Activated naive CD4-positive, alpha-beta T cell treated with anti-CD3 and anti-CD28 coated beads, Interleukin-2, amount 10 ng/mL, durations not matched to agents 7 days and 5 days (primary cell): ENCODE measurements at regions not wholly inside any gene's neighbourhood (a gene's known extent, or its start where the extent isn't known, plus 50 kb on each side); places are given as distances from the start of the nearest gene placed in this dataset.

ENCODE experiments used
- CTCF ChIA-PET: fragments of 350-600 bp; sonication (Branson Sonifier 250); formaldehyde crosslinking; loops from one replicate; lab custom pipeline; 2021; ENCODE audit warnings: antibody characterized with exemption; lab: Charles Lee
- DNase-seq: peaks from one replicate; pipeline ENCODE4 v3.0.0-alpha.2; 2020
- H3K27ac Mint-ChIP-seq: one replicate; pipeline ENCODE4 v1.8.0; 2021; ENCODE audit warnings: mild to moderate bottlenecking, moderate library complexity, mixed read lengths
- H3K27me3 Mint-ChIP-seq: one replicate; pipeline ENCODE4 v1.8.0; 2021; ENCODE audit warnings: mild to moderate bottlenecking, mixed read lengths
- H3K36me3 Mint-ChIP-seq: one replicate; pipeline ENCODE4 v1.8.0; 2021; ENCODE audit warnings: mixed read lengths
- H3K4me1 Mint-ChIP-seq: one replicate; pipeline ENCODE4 v1.8.0; 2021; ENCODE audit warnings: mixed read lengths
- H3K4me3 Mint-ChIP-seq: one replicate; pipeline ENCODE4 v1.8.0; 2021; ENCODE audit warnings: mild to moderate bottlenecking, moderate library complexity, mixed read lengths
- H3K9me3 Mint-ChIP-seq: one replicate; pipeline ENCODE4 v1.8.0; 2021; ENCODE audit warnings: mixed read lengths

GRCh38 chr5:171596391-171596878, 177.0 kb downstream of the FGF18 start:
- H3K9me3 Mint-ChIP-seq: no peaks in the 10 kb centered on the region
- no peak overlapping the region for H3K27ac Mint-ChIP-seq
- no peaks in the 10 kb centered on the region for H3K36me3 Mint-ChIP-seq
- DNase-seq: no peak
- H3K4me3 Mint-ChIP-seq: no peak overlapping the region
- H3K27me3 Mint-ChIP-seq: peaks cover 16% of the 10 kb centered on the region
- CTCF ChIA-PET: no interaction called here
- no peaks in the 10 kb centered on the region for H3K4me1 Mint-ChIP-seq

- Mint-ChIP-seq H3K9me3 (no peaks in the 10 kb centered on the region), H3K4me3 (no peak overlapping the region), H3K4me1 (no peaks in the 10 kb centered on the region), H3K27ac (no peak overlapping the region), H3K36me3 (no peaks in the 10 kb centered on the region), H3K27me3 (peaks cover 23% of the 10 kb centered on the region)
- CTCF ChIA-PET: no interaction called here
- no peak for DNase-seq
These were observed 178.6 kb downstream of the FGF18 start for GRCh38 chr5:171597946-171598640.

GRCh38 chr5:171598641-171599152, 179.2 kb downstream of the FGF18 start:
- Mint-ChIP-seq H3K4me3 (no peak overlapping the region), H3K4me1 (no peaks in the 10 kb centered on the region), H3K36me3 (no peaks in the 10 kb centered on the region), H3K27me3 (peaks cover 23% of the 10 kb centered on the region), H3K9me3 (no peaks in the 10 kb centered on the region), H3K27ac (no peak overlapping the region)
- CTCF ChIA-PET: no interaction called here
- DNase-seq: no peak

GRCh38 chr5:171599411-171599810, 180.0 kb downstream of the FGF18 start:
- no peak for DNase-seq
- Mint-ChIP-seq H3K27ac (no peak overlapping the region), H3K4me3 (no peak overlapping the region), H3K36me3 (no peaks in the 10 kb centered on the region), H3K9me3 (no peaks in the 10 kb centered on the region), H3K4me1 (no peaks in the 10 kb centered on the region), H3K27me3 (peaks cover 23% of the 10 kb centered on the region)
- CTCF ChIA-PET: no interaction called here

DNA sequence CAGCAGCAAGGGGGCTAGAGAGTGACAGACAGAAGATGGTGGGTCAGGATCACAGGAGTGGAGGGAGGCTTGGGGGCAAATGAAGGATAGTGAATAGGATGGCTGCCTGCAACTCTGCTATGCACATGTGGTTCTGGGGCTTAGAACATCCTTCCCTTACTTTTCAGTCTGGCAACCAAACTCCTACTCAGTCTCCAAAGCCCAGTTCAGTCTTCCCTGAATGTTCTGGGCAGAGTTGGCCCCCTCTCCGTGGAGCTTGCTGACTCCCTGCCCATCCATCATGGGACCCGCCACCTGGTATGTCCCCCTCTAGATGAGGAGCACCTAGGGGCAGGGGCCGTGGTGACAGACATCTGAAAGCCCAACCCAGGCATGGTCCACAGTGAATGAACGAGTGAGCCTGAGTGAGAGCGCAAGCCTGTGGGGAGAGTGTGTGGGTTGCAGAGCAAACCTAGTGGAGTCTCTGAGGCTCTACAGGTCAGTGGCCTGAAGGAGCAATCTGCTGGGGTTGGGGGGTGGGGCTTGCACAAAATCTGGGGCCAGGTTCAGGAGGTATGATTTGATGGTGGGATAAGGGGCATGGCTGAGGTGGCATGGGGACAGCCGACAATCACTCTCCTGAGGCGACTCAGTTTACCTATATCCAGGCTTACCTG, 180.6 kb downstream of the FGF18 start:
- H3K27me3 Mint-ChIP-seq: peaks cover 29% of the 10 kb centered on the region
- no peaks in the 10 kb centered on the region for H3K4me1 Mint-ChIP-seq
- no peaks in the 10 kb centered on the region for H3K9me3 Mint-ChIP-seq
- no peaks in the 10 kb centered on the region for H3K36me3 Mint-ChIP-seq
- no peak overlapping the region for H3K4me3 Mint-ChIP-seq
- no peak overlapping the region for H3K27ac Mint-ChIP-seq
- CTCF ChIA-PET: no interaction called here
- no peak for DNase-seq

DNA sequence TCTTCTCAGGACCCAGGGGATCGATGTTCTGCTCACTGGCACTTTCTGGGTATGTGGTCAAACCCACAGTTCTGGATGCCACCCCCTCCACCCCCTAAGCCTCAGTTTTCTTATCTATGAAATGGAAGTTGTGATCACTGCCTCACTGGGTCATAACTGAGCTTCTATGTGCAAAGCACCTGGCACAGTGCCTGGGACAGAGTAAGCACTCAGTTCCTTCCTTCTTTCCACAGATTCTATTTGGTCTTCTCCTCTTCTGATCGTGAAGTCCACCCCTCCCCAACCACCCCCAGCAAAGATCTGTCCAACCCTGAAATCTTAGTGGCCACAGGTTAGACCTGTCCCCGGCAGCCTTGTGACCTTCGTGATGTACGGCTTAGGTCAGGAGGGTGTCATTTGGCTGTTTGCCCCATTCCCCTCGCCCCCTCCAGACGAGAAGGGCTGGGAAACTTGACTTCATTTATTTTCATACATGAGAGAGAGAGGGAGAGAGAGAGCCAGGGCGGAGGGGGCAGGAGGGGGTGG, 181.4 kb downstream of the FGF18 start:
- Mint-ChIP-seq H3K9me3 (no peaks in the 10 kb centered on the region), H3K27me3 (peaks cover 29% of the 10 kb centered on the region), H3K4me1 (no peaks in the 10 kb centered on the region), H3K27ac (no peak overlapping the region), H3K4me3 (no peak overlapping the region), H3K36me3 (no peaks in the 10 kb centered on the region)
- DNase-seq: no peak
- CTCF ChIA-PET: no interaction called here

- Mint-ChIP-seq H3K27me3 (peaks cover 30% of the 10 kb centered on the region), H3K36me3 (no peaks in the 10 kb centered on the region), H3K4me1 (no peaks in the 10 kb centered on the region), H3K4me3 (no peak overlapping the region), H3K9me3 (no peaks in the 10 kb centered on the region), H3K27ac (no peak overlapping the region)
- DNase-seq: no peak
- CTCF ChIA-PET: no interaction called here
These were observed 181.9 kb downstream of the FGF18 start for GRCh38 chr5:171601266-171601881.

GRCh38 chr5:171603591-171603990, 182.0 kb upstream of the SMIM23 start:
- H3K4me3 Mint-ChIP-seq: no peak overlapping the region
- H3K9me3 Mint-ChIP-seq: no peaks in the 10 kb centered on the region
- no peaks in the 10 kb centered on the region for H3K4me1 Mint-ChIP-seq
- H3K27ac Mint-ChIP-seq: no peak overlapping the region
- peaks cover 33% of the 10 kb centered on the region for H3K27me3 Mint-ChIP-seq
- CTCF ChIA-PET: no interaction called here
- no peak for DNase-seq
- H3K36me3 Mint-ChIP-seq: no peaks in the 10 kb centered on the region

- Mint-ChIP-seq H3K27me3 (peaks cover 39% of the 10 kb centered on the region), H3K9me3 (no peaks in the 10 kb centered on the region), H3K27ac (no peak overlapping the region), H3K4me1 (no peaks in the 10 kb centered on the region), H3K36me3 (no peaks in the 10 kb centered on the region), H3K4me3 (no peak overlapping the region)
- no peak for DNase-seq
- CTCF ChIA-PET: no interaction called here
These were observed 181.4 kb upstream of the SMIM23 start for GRCh38 chr5:171604195-171604594.

DNA sequence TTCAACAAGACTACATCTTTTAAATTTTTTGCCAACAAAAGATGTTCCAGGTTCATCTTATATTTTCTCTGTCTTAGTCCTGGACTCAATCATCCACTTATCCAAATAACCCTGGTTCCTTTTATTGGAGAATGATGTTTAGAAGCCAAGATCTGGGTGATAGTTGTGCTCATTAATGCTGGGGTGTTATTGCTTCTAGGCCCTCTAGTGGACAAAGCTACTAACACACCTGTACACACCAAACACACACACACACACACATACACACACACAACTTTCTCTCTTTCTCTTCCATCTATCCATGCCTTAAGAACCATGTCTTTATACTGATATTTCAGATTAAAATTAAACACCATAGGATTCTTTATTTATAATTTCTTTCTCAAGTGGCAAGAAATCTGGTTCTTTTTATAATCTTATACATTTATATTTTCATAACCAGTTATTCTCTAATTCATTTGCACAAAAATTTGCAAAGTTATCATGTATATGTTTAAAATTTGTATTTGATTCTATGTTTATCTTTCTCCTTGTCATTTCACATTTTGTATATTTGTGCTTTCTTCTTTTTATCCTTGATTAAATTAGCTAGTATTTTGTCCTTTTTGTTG, 179.1 kb upstream of the SMIM23 start:
- no peak overlapping the region for H3K4me3 Mint-ChIP-seq
- peaks cover 28% of the 10 kb centered on the region for H3K27me3 Mint-ChIP-seq
- no peaks in the 10 kb centered on the region for H3K9me3 Mint-ChIP-seq
- CTCF ChIA-PET: interaction anchor here (0.9 to 1.2 kb wide), 2 partner anchors 22 to 188 kb away, joined by 3 to 5 read pairs; no protein-coding TSS in a partner anchor
- H3K4me1 Mint-ChIP-seq: no peaks in the 10 kb centered on the region
- H3K36me3 Mint-ChIP-seq: no peaks in the 10 kb centered on the region
- no peak for DNase-seq
- H3K27ac Mint-ChIP-seq: no peak overlapping the region

GRCh38 chr5:171607863-171608262, 177.8 kb upstream of the SMIM23 start:
- CTCF ChIA-PET: no interaction called here
- Mint-ChIP-seq H3K4me3 (no peak overlapping the region), H3K9me3 (no peaks in the 10 kb centered on the region), H3K27ac (no peak overlapping the region), H3K36me3 (no peaks in the 10 kb centered on the region), H3K27me3 (peaks cover 23% of the 10 kb centered on the region), H3K4me1 (no peaks in the 10 kb centered on the region)
- DNase-seq: no peak

- Mint-ChIP-seq H3K36me3 (no peaks in the 10 kb centered on the region), H3K4me1 (no peaks in the 10 kb centered on the region), H3K4me3 (no peak overlapping the region), H3K9me3 (no peaks in the 10 kb centered on the region), H3K27ac (no peak overlapping the region), H3K27me3 (peaks cover 21% of the 10 kb centered on the region)
- CTCF ChIA-PET: no interaction called here
- no peak for DNase-seq
These were observed 175.7 kb upstream of the SMIM23 start for GRCh38 chr5:171609806-171610452.

DNA sequence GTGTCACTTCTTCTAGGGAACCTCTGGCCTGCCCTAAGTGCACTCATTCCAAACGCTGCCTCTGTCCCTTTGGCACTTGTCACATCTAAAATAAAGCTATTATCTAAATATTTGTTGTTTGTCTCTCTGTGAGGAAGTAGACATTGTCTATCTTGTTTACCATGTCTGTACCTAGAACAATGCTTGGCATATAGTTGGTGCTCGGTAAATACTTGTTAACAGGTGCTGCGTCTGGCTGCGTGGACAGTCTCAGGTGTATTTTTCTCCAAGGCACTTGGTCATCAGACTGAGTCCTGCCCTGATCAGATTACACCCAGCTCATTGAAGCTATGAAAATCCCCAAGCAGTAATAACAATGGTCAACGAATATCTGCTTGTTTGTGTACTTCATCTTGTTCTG, 174.9 kb upstream of the SMIM23 start:
- no peaks in the 10 kb centered on the region for H3K4me1 Mint-ChIP-seq
- peaks cover 20% of the 10 kb centered on the region for H3K27me3 Mint-ChIP-seq
- no peaks in the 10 kb centered on the region for H3K36me3 Mint-ChIP-seq
- no peak overlapping the region for H3K27ac Mint-ChIP-seq
- CTCF ChIA-PET: no interaction called here
- H3K4me3 Mint-ChIP-seq: no peak overlapping the region
- DNase-seq: no peak
- no peaks in the 10 kb centered on the region for H3K9me3 Mint-ChIP-seq

- CTCF ChIA-PET: no interaction called here
- no peak overlapping the region for H3K4me3 Mint-ChIP-seq
- no peaks in the 10 kb centered on the region for H3K9me3 Mint-ChIP-seq
- no peaks in the 10 kb centered on the region for H3K36me3 Mint-ChIP-seq
- DNase-seq: no peak
- no peak overlapping the region for H3K27ac Mint-ChIP-seq
- peaks cover 16% of the 10 kb centered on the region for H3K27me3 Mint-ChIP-seq
- H3K4me1 Mint-ChIP-seq: no peaks in the 10 kb centered on the region
These were observed 172.9 kb upstream of the SMIM23 start for GRCh38 chr5:171612749-171613148.
